Heart right ventricle (tissue), 16 donors: ENCODE measurements at regions not wholly inside any gene's neighbourhood (a gene's known extent, or its start where the extent isn't known, plus 50 kb on each side); places are given as distances from the start of the nearest gene placed in this dataset.

ENCODE experiments used
- ATAC-seq, 8 donors: fragments of 200-7000 bp; cut with Tn5 transposase; one replicate each; pipeline ENCODE4 v1.9.1; 2020; ENCODE audit warnings: mild to moderate bottlenecking in 8 of 8, moderate library complexity in 8 of 8, moderate number of reproducible peaks in 1 of 8
- DNase-seq, 2 donors: peaks; one replicate each; pipeline ENCODE4 v3.0.0-alpha.2; 2020
- H3K27ac ChIP-seq, 10 donors: fragments of 200-600 bp; sonication (generic) in 2 of 10; one replicate each; pipeline versions ENCODE4 v1.5.0 to v1.8.0; 2020 to 2022; ENCODE audit warnings: mild to moderate bottlenecking in 3 of 10
- H3K27me3 ChIP-seq, 7 donors: fragments of 200-600 bp; one replicate each; pipeline ENCODE4 v1.8.0; 2021 to 2022; ENCODE audit warnings: mild to moderate bottlenecking in 2 of 7
- H3K36me3 ChIP-seq, 9 donors: fragments of 200-600 bp; sonication (generic) in 1 of 9; one replicate each; pipeline versions ENCODE4 v1.5.0 to v1.8.0; 2020 to 2022; ENCODE audit warnings: mild to moderate bottlenecking in 2 of 9
- H3K4me1 ChIP-seq, 9 donors: fragments of 200-600 bp; sonication (generic) in 1 of 9; one replicate each; pipeline versions ENCODE4 v1.5.0 to v1.8.0; 2020 to 2022; ENCODE audit warnings: mild to moderate bottlenecking in 4 of 9
- H3K4me3 ChIP-seq, 10 donors: fragments of 200-600 bp; sonication (generic) in 2 of 10; one replicate each; pipeline versions ENCODE4 v1.5.0 to v1.8.0; 2020 to 2022; ENCODE audit warnings: mild to moderate bottlenecking in 7 of 10, moderate library complexity in 2 of 10
- H3K9me3 ChIP-seq, 11 donors: fragments of 200-600 bp in 10 of 11; sonication (generic) in 2 of 11; one replicate each; pipeline versions ENCODE4 v1.5.0 to v1.8.0; 2013 to 2022; ENCODE audit warnings: mild to moderate bottlenecking in 2 of 11, control low read depth in 1 of 11, moderate library complexity in 1 of 11
- CTCF ChIP-seq, 9 donors: fragments of 200-600 bp; sonication (generic) in 2 of 9; IDR thresholded peaks; one replicate each; pipeline versions ENCODE4 v1.5.0 to v1.8.0; 2021 to 2022; ENCODE audit warnings: antibody characterized with exemption in 9 of 9, mild to moderate bottlenecking in 5 of 9, moderate library complexity in 1 of 9
- WGBS, 2 donors: extraction: QIAGEN DNeasy Blood & Tissue Kit; methylation state at CpG; one replicate each; pipeline ENCODE4 v1.1.7; 2013; ENCODE audit warnings: inconsistent platforms in 1 of 2; 5-methylcytosine and 5-hydroxymethylcytosine counted together
- intact Hi-C, 10 donors: fragments of 100-400 bp; cut with DNase I; formaldehyde crosslinking; loops; one replicate each; pipeline versions ENCODE4 v1.11.1 to v1.14.2; 2022
- donor health status: Arrhythmogenic right ventricular cardiomyopathy.
- donor health status: ischemic (EF 13 %, LVEDD 7.1; RV severe dilation, severe dysfunction).
- donor health status: healthy with polysubstance abuse.
- donor health status: DM: no; HTN: yes; CAD: no.
- donor health status: DM: no; HTN: no; CAD: no.
- donor health status: ischemic (EF 25% LVEDD 6.9; RV normal size, moderate dysfunction).
- donor health status: ischemic (EF 25% LVEDD 5.7; RV mildly dilated, moderate dysfunction).
- donor health status: healthy.
- donor health status: DM: yes; HTN: yes; CAD: no.
- donor health status: Ischemic cardiomyopathy.
- donor health status: ischemic (EF 35%, LVEDD 5.7; RV mildly dilated, moderate dysfunction).
- donor health status: nonischemic (EF 11% LVEDD 7.7; RV severe dilation, severe dysfunction).
- donor health status: DM: yes; HTN: yes; CAD: no.
- donor health status: PGD.
- donor health status: ischemic (EF 29% LVEDD 5.4; RV normal size, mild dysfunction).
- donor health status: nonischemic (EF 23%, LVEDD 6.1; RV moderate dilation, normal function).

- Histone ChIP-seq H3K27me3 (no peaks in the 10 kb centered on the region), H3K36me3 (no peaks in the 10 kb centered on the region), H3K27ac (no peak overlapping the region), H3K4me1 (no peaks in the 10 kb centered on the region), H3K9me3 (no peaks in the 10 kb centered on the region), H3K4me3 (no peak overlapping the region)
- DNase-seq (no peak), ATAC-seq (no peak)
- TF ChIP-seq CTCF (IDR thresholded peaks at IDR 0.05), result no peak
- intact Hi-C loops, result loop anchor here in 1 of 10 donors (10.0 kb wide), 1 partner anchor 47 kb away; no protein-coding TSS in a partner anchor
These were observed 925.1 kb downstream of the OTOL1 start for GRCh38 chr3:162421721-162422120.

GRCh38 chr3:162428192-162428591 lies 931.6 kb downstream of the OTOL1 start:
- H3K4me3 ChIP-seq, result no peak overlapping the region
- H3K27ac ChIP-seq, result no peak overlapping the region
- WGBS, 2 donors, result 42 to 53% methylated on average over 2 of the region's 2 CpGs
- H3K27me3 ChIP-seq, result no peaks in the 10 kb centered on the region
- ATAC-seq (no peak), DNase-seq (no peak)
- no peaks in the 10 kb centered on the region for H3K36me3 ChIP-seq
- H3K9me3 ChIP-seq, result peaks cover 0 to 19% (median 0%) of the 10 kb centered on the region in 11 donors
- no peak for TF ChIP-seq CTCF (IDR thresholded peaks at IDR 0.05)
- H3K4me1 ChIP-seq, result no peaks in the 10 kb centered on the region
- intact Hi-C loops, result loop anchor here in 1 of 10 donors (10.0 kb wide), 1 partner anchor 53 kb away; no protein-coding TSS in a partner anchor

- WGBS, 2 donors, result 90 to 95% methylated on average over 1 of the region's 1 CpG
- ATAC-seq (no peak), DNase-seq (no peak)
- H3K27ac ChIP-seq, result no peak overlapping the region
- H3K27me3 ChIP-seq, result no peaks in the 10 kb centered on the region
- H3K36me3 ChIP-seq, result no peaks in the 10 kb centered on the region
- H3K9me3 ChIP-seq, result peaks cover 0 to 28% (median 0%) of the 10 kb centered on the region in 11 donors
- intact Hi-C loops, result no loop called here
- TF ChIP-seq CTCF (IDR thresholded peaks at IDR 0.05), result no peak
- H3K4me1 ChIP-seq, result no peaks in the 10 kb centered on the region
- no peak overlapping the region for H3K4me3 ChIP-seq
These were observed 939.1 kb downstream of the OTOL1 start for GRCh38 chr3:162435750-162436149.

GRCh38 chr3:162436826-162437225 lies 940.2 kb downstream of the OTOL1 start:
- ATAC-seq (no peak), DNase-seq (no peak)
- H3K36me3 ChIP-seq, result no peaks in the 10 kb centered on the region
- H3K9me3 ChIP-seq, result peaks cover 0 to 28% (median 0%) of the 10 kb centered on the region in 11 donors
- H3K27me3 ChIP-seq, result no peaks in the 10 kb centered on the region
- 84 to 87% methylated on average over 2 of the region's 2 CpGs for WGBS, 2 donors
- no peak overlapping the region for H3K4me3 ChIP-seq
- no peak overlapping the region for H3K27ac ChIP-seq
- no peak for TF ChIP-seq CTCF (IDR thresholded peaks at IDR 0.05)
- intact Hi-C loops, result no loop called here
- no peaks in the 10 kb centered on the region for H3K4me1 ChIP-seq
